NT2/D1 (cell line): ENCODE measurements at regions not wholly inside any gene's neighbourhood (a gene's known extent, or its start where the extent isn't known, plus 50 kb on each side); places are given as distances from the start of the nearest gene placed in this dataset.

ENCODE experiments used
- SUZ12 ChIP-seq: IDR thresholded peaks from 2 replicates; pipeline ENCODE4 v1.6.1; 2011; ENCODE audit not compliant: insufficient read length, insufficient read depth; ENCODE audit errors: extremely low read depth
- YY1 ChIP-seq: IDR thresholded peaks from 2 replicates; pipeline ENCODE4 v1.6.1; 2011; ENCODE audit not compliant: insufficient read length, insufficient read depth
- ZNF274 ChIP-seq: IDR thresholded peaks from 2 replicates; pipeline ENCODE4 v1.6.1; 2011; ENCODE audit warnings: mild to moderate bottlenecking, low read depth, low read length

GRCh38 chr4:56732301-56732700 is 51.2 kb upstream of the HOPX start:
- TF ChIP-seq SUZ12: no peak
- TF ChIP-seq ZNF274: no peak
- TF ChIP-seq YY1: no peak
